Activated naive CD4-positive, alpha-beta T cell treated with anti-CD3 and anti-CD28 coated beads, Interleukin-2, amount 50 U/mL, for 72 hours (primary cell): ENCODE measurements at regions not wholly inside any gene's neighbourhood (a gene's known extent, or its start where the extent isn't known, plus 50 kb on each side); places are given as distances from the start of the nearest gene placed in this dataset.

Experiments used
- ATAC-seq, 2 donors: fragments of 150-1000 bp; cut with Tn5 transposase; 2 replicates each; pipeline ENCODE4 v1.10.0; 2021; ENCODE audit warnings: mild to moderate bottlenecking in 2 of 2, moderate library complexity in 2 of 2
- DNase-seq, 2 donors: peaks; one replicate each; pipeline ENCODE4 v3.0.0; 2021 to 2022; ENCODE audit warnings: low spot score in 2 of 2
- H3K27ac Mint-ChIP-seq, 2 donors: one replicate each; pipeline ENCODE4 v1.8.0; 2022; ENCODE audit warnings: mild to moderate bottlenecking in 2 of 2, mixed read lengths in 2 of 2
- H3K36me3 Mint-ChIP-seq, 2 donors: one replicate each; pipeline ENCODE4 v1.8.0; 2022; ENCODE audit warnings: mixed read lengths in 2 of 2
- H3K9me3 Mint-ChIP-seq, 2 donors: one replicate each; pipeline ENCODE4 v1.8.0; 2022; ENCODE audit warnings: mixed read lengths in 2 of 2

DNA sequence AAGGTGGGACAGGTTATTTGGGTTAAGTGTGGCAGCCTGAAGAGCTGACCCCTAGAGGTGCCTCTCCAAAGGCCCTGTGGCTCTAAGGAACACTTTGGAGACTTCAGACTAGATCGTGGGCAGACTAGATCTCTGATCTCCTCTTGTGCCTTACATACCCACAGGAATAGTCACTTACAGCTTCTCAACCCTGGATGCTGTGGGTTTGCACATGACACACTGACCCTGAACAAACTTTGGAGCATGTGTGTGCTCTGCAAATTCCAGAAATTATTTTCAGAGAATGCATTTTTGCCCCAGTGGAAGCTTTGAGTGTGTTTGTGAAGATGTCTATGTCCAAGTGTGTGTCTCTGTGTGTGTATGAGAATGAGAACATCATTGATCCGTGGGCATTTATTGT, 119.6 kb downstream of the EMX2 start:
- DNase-seq, result no peak
- H3K36me3 Mint-ChIP-seq, result no peaks in the 10 kb centered on the region
- no peak overlapping the region for H3K27ac Mint-ChIP-seq
- H3K9me3 Mint-ChIP-seq, result no peaks in the 10 kb centered on the region
- no peak for ATAC-seq

DNA sequence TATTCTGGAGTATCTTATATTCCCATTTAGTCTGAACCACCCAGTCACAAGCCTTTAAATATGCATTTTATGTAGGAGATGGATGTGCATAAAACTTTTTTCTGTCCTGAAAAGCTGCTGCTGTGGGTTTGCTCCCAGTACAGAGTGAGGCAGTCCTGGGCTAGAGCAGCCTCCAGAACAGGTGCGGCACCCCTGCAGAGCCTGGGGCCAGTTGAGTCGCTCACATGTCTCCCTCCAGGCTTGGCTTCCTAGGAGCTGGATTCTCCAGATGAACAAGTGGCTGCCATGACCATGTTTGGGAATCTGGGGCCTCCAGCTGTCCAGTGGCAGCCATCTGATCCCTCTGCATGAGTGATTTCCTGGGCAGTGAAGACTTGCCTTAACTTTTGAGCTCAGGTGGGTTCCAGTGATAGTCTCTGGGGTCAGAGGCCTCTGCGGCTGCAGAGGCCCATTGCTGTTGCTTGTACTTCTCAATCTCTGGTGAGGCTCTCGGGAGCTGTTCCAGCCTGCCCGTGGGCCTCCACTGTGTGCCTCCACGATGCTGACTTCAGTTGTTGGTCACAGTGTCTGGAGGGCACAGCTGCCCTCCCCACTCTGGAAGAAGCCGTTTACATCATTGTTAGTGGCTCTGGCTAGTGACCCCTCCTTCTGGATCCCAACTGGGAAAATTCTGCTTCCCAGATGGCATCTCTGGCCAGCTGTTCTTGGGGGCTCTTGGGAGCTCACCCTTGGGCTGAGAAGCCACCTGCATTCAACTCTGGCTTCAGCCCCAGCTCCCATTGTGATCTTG, 120.4 kb downstream of the EMX2 start:
- DNase-seq, result no peak

DNA sequence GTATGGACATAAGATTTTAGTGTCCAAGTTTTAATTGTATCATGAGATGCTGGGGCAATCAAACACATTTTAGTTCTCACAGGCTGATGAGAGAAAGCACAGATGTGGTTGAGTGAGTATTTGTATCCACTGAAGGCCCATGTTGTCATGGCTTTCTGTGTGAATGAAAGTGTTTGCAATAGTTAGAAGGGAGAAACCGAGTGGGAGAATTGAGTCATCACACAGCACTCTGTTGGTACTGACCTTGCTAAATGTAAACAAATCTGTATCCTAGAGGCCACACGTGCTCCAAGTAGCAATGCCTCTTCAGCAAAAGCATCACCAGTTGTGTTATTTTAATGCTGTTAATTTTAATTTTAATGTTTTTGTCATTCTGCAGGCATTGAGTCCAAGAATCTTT, 121.2 kb downstream of the EMX2 start:
- H3K27ac Mint-ChIP-seq, result peak overlapping the region in 1 of 2 donors; percentile 14
- no peaks in the 10 kb centered on the region for H3K36me3 Mint-ChIP-seq
- DNase-seq (peak in 1 of 2 donors; percentile 20), ATAC-seq (peak; percentile 50 to 98)
- no peaks in the 10 kb centered on the region for H3K9me3 Mint-ChIP-seq

More for the DNA sequence above, 120.4 kb downstream of the EMX2 start:
- no peaks in the 10 kb centered on the region for H3K9me3 Mint-ChIP-seq
- no peak overlapping the region for H3K27ac Mint-ChIP-seq
- ATAC-seq, result no peak
- no peaks in the 10 kb centered on the region for H3K36me3 Mint-ChIP-seq

DNA sequence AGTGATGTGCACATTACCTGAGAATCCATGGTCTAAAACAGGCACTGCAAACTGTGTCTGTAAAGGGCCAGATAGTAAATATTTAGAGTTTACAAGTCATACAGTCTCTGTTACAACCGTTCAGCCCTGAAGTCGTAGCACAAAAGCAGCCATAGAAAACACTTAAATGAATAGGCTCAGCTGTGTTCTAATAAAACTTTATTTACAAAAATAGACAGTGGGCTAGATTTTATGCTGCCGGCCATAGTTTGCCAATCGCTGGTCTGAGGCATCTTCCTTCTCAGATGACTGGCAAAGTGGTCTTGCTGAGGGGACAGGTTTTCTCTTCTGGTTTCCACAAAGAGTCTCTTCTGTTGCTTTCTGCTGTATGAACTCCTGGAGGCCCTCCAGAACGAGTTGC, 121.7 kb downstream of the EMX2 start:
- Mint-ChIP-seq H3K27ac (no peak overlapping the region), H3K9me3 (no peaks in the 10 kb centered on the region), H3K36me3 (no peaks in the 10 kb centered on the region)
- no peak for ATAC-seq
- DNase-seq, result no peak

DNA sequence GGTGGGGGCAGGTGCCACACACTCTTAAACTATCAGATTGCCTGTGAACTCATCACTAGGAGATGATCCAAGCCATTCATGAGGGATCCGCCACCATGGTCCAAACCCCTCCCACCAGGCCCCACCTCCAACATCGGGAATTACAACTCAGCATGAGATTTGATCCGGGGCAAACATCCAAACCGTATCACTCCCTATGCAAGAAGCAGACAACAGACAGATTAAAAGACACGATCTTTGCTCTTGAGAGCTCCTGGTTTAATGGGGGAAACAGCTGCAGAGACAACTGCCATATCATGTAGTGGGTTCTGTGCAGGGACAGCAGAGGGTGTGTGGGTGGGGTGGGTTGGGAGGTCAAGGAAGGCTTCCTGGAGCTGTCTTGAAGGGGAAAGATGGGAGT, 123.6 kb downstream of the EMX2 start:
- Mint-ChIP-seq H3K9me3 (no peaks in the 10 kb centered on the region), H3K36me3 (no peaks in the 10 kb centered on the region), H3K27ac (no peak overlapping the region)
- DNase-seq (no peak), ATAC-seq (no peak)

DNA sequence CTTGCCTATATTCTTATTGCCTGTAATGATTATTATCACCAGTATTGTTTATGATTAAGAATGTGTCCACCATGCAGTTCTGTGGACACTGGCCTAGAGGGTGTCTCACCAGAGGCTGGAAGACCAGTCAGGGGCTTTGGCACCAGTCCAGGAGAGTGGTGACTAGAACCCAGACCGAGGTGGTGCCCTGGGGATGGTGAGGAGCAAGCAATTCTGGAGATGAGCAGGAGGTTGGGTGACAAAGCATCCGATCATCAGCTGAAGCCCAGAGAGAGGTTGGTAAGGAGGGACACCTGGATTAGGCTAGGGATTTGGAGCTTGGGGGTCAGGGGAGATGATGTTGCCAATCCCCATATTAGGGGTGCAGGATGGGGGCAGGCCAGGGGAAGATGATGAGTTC, 124.4 kb downstream of the EMX2 start:
- H3K9me3 Mint-ChIP-seq, result no peaks in the 10 kb centered on the region
- no peak overlapping the region for H3K27ac Mint-ChIP-seq
- ATAC-seq (no peak), DNase-seq (no peak)
- no peaks in the 10 kb centered on the region for H3K36me3 Mint-ChIP-seq

DNA sequence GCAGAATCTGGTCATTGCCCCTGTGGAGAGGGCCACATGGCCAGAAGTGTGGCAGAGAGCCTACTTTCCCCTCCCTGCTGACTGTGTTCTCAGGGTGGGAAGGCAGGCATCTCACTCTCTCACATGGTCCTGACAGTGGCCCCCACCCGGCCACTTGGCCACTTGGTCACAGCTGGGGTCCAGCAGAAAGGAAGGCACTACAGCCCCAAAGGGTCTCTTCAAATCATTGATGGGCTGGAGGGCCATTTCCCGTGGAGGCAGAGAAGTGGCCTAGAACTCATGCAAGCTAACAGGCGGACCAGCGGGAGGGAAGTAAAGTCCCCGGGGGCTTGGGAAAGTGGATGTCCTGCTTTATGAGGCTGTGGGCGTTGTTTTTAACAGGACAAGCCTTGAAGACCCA, 125.3 kb downstream of the EMX2 start:
- Mint-ChIP-seq H3K27ac (no peak overlapping the region), H3K9me3 (no peaks in the 10 kb centered on the region), H3K36me3 (no peaks in the 10 kb centered on the region)
- DNase-seq (no peak), ATAC-seq (no peak)

DNA sequence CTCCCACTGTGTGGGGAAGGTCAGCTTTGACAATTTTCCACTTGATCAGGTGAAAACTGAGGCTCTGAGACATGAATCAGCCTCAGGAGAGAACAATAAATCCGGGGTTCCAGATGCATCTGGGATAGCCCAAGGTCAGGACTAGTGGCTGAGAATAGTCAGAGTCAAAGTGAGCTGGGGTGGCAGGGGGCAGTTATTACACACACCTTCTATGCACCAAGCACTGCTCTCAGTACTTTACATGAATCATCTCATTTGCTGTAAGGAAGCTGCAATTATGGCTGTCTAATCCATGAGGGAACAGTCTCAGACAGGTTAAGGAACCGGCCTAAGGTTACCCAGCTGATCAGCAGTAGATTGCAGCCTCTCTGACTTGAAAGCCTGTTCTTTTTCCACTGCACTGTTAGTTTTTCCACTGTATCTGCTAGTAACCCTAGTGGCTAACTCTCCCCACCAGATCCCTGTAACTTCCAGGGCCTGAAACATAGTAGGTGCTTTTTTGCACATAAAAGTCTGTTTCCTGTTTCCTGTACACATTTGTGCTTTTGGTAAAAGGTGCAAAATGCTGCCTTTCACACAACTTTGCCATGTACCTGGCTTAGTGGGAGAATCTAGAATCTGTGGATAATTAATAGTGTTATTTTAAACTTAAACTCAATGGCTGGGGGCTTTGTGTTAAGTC, 125.9 kb downstream of the EMX2 start:
- Mint-ChIP-seq H3K36me3 (no peaks in the 10 kb centered on the region), H3K27ac (no peak overlapping the region), H3K9me3 (no peaks in the 10 kb centered on the region)
- ATAC-seq (no peak), DNase-seq (no peak)

DNA sequence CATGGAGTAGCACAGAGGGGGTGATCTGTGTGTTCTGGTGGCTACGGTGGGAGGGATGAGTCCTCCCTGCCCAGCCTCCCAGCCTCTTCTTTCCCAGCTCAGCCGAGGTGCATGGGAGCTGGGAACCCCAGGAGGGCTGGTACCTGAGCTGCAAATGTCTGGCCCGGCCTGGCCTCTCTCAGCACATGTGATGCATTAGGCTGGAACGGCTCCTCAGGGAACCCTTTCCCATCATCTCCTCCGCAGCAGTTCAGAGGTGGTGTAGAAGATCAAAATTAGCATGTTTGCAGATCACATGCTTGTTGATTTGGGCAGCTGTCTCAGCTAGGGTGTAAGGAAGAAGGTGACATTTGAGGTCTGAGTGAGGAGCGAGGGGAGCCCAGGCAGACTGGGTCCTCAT, 126.6 kb downstream of the EMX2 start:
- ATAC-seq, result no peak
- no peak overlapping the region for H3K27ac Mint-ChIP-seq

DNA sequence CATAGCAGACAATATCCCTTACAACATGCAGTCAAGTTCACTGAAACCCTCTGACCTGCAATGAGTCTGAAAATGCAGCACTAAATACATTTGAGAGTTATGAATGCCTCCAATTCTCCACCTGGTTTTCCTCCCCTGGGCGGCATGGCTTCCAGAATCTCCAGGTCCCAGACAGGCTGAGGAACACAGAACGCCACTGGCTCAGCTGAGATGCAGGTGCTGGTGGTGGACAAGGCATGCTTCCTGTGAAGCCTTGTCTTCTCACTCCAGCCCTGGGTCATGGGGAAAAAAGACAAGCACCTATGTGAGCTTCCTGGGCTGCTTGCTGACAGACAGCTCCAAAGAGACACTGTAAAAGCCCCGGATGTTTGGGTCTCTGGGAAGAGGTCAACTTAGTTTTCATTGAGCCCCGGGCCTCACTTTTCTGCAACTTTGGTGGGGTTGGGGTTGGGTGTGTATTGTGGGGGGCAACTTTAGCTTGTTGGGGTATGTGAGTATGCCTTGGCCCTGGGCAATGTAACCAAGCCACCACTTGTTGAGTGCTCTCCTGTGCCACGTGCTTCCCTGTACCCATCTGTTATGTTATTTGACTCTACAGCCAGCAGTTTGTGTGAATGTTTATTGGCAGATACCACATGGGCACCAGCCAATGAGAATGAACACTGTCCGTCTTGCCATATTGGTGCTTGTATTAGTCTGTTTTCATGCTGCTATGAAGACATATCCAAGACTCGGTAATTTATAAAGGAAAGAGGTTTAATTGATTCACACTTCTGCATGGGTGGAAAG, 127.8 kb downstream of the EMX2 start:
- no peaks in the 10 kb centered on the region for H3K9me3 Mint-ChIP-seq
- ATAC-seq, result no peak
- no peaks in the 10 kb centered on the region for H3K36me3 Mint-ChIP-seq
- H3K27ac Mint-ChIP-seq, result no peak overlapping the region
- no peak for DNase-seq

More for the DNA sequence above, 126.6 kb downstream of the EMX2 start:
- DNase-seq, result no peak
- Mint-ChIP-seq H3K36me3 (no peaks in the 10 kb centered on the region), H3K9me3 (no peaks in the 10 kb centered on the region)

DNA sequence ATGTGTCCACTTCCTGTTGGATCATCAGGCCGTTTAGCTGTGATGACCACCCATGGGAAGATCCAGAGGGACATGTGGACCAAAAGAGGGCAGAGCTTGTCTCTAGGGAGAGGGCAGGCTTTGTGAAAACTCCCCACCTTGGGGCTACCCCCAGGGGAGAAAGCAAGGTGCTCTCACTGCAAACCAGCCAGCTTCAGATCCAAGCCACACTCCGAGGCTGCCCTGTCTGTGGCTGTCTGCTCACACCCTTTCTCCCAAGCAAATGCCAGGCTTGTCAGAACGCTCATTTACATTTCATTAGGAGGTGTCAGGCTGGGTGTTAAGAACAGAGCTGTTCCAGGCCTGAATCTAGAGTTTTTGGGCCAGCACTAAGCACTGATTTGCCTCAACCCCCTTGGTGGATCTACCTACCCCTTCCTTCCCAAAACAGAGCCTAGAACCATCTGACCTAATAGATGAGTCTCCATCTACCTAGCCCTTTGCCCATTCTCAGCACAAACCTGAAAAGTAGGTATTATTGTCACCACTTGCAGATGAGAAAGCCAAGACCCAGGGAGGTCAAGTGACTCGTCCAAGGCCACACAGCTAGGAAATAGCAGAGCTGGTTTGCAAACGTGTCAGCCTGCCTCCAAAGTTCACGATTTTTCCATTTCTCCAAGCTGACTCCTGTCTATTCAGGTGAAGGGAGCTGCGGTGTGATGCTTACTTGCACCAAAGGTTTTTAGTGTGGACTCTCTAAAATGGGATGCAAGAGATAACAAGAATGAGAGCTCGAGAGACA, 130.9 kb downstream of the EMX2 start:
- H3K9me3 Mint-ChIP-seq, result no peaks in the 10 kb centered on the region
- DNase-seq (no peak), ATAC-seq (no peak)
- H3K27ac Mint-ChIP-seq, result no peak overlapping the region
- H3K36me3 Mint-ChIP-seq, result no peaks in the 10 kb centered on the region

DNA sequence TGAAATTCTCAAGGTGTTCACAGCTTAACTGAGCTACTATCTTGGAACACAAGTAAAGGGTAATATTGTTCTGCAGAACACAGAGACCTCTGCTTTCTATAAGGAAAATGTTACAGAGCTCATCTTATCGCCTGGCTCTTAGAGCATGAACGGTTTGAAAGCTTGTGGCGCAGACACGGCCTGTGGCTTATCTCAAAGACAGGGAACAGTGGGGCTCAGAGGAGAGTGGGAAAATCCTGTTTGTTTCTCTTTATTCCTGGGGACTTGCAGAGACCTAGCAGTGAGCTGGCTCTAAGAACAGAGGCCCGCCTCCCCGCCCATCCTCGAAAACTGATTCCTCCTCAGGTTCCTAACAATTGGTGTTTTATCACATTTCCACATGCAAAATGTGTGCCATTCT, 131.7 kb downstream of the EMX2 start:
- no peak for ATAC-seq
- DNase-seq, result no peak
- H3K27ac Mint-ChIP-seq, result no peak overlapping the region
- H3K9me3 Mint-ChIP-seq, result no peaks in the 10 kb centered on the region
- no peaks in the 10 kb centered on the region for H3K36me3 Mint-ChIP-seq

DNA sequence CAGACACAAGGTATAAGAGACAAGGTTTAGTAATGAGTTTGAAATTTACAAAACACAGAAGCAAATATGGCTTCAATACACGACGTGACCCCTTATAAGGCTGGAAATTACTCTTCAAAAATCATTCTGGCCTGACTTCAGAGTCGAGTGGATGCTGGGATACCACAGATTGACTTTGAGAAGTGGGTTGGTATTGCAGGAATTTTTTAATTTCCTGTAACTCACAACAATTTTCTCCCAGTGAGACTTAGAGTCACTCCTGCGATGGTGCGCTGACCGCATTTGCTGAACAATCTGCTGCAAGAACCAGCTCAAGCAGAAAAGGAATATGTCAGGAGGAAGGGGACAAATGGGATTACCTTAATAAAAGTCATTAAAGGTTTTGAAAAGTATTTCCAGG, 132.1 kb downstream of the EMX2 start:
- H3K27ac Mint-ChIP-seq, result no peak overlapping the region
- ATAC-seq, result no peak
- no peak for DNase-seq
- no peaks in the 10 kb centered on the region for H3K36me3 Mint-ChIP-seq
- no peaks in the 10 kb centered on the region for H3K9me3 Mint-ChIP-seq

DNA sequence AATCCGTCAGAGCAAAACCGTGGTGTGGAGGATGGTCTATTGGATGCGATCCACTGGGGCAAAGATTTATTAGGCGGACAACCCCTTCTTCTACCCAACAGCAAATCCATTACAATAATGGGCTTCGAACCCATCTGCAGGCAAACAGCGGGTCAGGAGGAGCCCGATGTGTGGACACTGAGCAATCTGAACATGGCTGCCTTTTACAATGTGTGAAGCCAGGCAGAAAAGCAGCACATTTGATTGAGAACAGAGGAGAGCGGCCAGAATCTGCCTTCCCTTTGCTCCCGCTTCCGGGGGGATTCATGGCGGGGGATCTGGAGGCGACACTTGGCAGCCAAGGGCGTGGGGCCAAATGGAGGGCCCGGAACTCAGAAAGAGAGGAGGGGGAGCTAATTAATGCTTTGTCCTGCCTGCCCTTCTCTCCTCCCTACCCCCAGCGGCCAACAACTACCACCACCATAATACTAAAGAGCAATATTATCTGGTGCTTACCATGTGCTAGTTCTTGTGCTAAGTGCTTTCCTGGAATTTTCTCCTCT, 133.0 kb downstream of the EMX2 start:
- H3K9me3 Mint-ChIP-seq, result no peaks in the 10 kb centered on the region

DNA sequence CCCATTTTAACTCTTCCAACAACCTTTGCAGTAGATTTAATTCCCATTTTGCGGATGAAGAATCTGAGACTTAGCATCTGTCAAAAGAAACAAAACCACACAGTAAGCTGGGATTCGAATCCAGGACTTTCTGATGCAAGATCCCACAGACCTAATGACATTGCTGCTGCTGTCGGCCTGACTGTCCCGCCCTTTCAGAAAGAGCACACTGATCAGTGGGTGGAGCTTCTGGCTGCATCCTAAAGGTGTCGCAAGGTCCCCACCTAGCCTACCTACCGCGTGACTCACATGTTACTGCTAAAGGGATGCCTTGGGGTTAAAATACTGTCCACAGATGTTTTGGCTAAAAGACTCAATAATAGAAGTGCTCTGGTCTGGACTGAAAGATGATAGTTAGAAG, 134.7 kb downstream of the EMX2 start:
- H3K9me3 Mint-ChIP-seq, result no peaks in the 10 kb centered on the region
- ATAC-seq, result no peak
- no peaks in the 10 kb centered on the region for H3K36me3 Mint-ChIP-seq
- no peak for DNase-seq
- H3K27ac Mint-ChIP-seq, result no peak overlapping the region

More for the DNA sequence above, 133.0 kb downstream of the EMX2 start:
- H3K27ac Mint-ChIP-seq, result no peak overlapping the region
- ATAC-seq (no peak), DNase-seq (no peak)
- H3K36me3 Mint-ChIP-seq, result no peaks in the 10 kb centered on the region

DNA sequence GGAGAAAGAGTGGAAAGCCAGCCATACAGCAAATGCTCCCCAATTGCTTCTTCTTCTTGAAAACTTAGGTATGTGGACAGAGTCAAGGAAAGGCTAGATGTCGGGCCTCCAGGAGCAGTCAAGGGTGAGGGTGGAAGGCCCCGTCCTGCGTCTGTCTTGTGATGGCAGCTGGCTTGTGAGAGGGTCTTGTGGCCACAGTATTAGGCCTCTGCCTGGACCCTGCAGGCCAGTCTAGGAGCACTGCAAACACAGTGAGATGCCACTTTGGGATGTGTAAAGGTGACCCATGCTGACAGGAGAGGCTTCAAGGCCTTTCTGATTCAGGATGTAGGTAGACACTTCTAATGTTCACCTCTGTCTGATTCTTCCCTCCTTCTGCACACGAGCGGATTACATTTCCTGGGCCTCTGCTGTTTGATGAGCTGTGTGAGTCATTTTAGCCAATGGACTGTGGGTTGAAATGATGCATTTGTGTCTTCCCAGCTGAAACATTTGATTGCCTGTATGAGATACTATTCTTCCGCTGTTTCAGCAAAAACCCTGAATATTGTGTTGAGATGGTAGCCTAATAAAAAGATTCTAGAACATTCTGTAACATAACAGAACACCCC, 135.4 kb downstream of the EMX2 start:
- Mint-ChIP-seq H3K36me3 (no peaks in the 10 kb centered on the region), H3K9me3 (no peaks in the 10 kb centered on the region), H3K27ac (no peak overlapping the region)
- ATAC-seq (peak; percentile 13 to 55), DNase-seq (no peak)
